ENCODE measurements at regions not wholly inside any gene's neighbourhood (a gene's known extent, or its start where the extent isn't known, plus 50 kb on each side); places are given as distances from the start of the nearest gene placed in this dataset.

DNA sequence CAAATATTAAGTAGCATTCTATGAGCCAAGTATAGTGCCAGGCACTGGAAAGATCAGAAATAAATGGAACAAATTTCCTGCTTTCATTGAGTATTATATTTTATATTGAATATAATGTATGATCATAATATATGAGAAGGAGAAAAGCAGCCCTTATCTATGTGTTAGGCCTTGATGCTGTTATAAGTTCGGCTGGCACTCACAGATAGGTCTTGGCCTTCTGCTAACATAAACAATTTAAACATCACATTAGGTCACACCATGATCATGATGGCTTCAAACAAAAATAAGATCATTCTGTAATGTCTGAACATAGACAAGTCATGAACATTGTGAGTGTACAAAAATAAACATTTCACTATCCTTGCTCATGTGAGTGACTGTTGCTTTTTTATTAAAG, 584.0 kb upstream of the ZNF385D start:
- no peak overlapping the region for H2AFZ ChIP-seq (ENCODE audit: low read depth, low read length)
- 0% methylated on average over 1 of the region's 1 CpG for WGBS (ENCODE audit: insufficient coverage, low coverage, missing lambda C conversion rate)
- ChIA-PET CTCF (ENCODE audit: low intra/inter-chr PET ratio) (no interaction called here), POLR2A (no interaction called here)
- intact Hi-C loops (cut with micrococcal nuclease) (no loop called here), in situ Hi-C loops (cut with MboI) (no loop called here)
- no peak for ATAC-seq
- no peaks in the 10 kb centered on the region for H3K36me3 ChIP-seq (ENCODE audit: control insufficient read depth, insufficient read depth, low read length)
- FAIRE-seq = no peak
- no peaks in the 10 kb centered on the region for H3K4me1 ChIP-seq (replicated peaks in 1 of 2; ENCODE audit: control insufficient read depth in 2 of 2, insufficient read depth in 2 of 2, low read length in 2 of 2)
- H3K9ac ChIP-seq (ENCODE audit: insufficient read depth in 1 of 2, low read depth in 2 of 2, low read length in 2 of 2) = no peak overlapping the region
- no peak overlapping the region for H3K4me3 ChIP-seq
- no peaks in the 10 kb centered on the region for H3K27me3 ChIP-seq (ENCODE audit: control insufficient read depth in 2 of 2, insufficient read depth in 2 of 2, low read length in 2 of 2)
- no peak overlapping the region for H3K4me2 ChIP-seq (ENCODE audit: insufficient read depth, low read length)
- no TSS peak for BruUV-seq (replicated peaks)
- no peak for DNase-seq (ENCODE audit: extremely low read depth in 1 of 4, low spot score in 3 of 4)
- no peaks in the 10 kb centered on the region for H4K20me1 ChIP-seq (replicated peaks; ENCODE audit: control insufficient read depth, insufficient read depth, low read length)
- no peaks in the 10 kb centered on the region for H3K79me2 ChIP-seq (ENCODE audit: control insufficient read depth, insufficient read depth, low read length)
- no peaks in the 10 kb centered on the region for H3K9me3 ChIP-seq (replicated peaks; ENCODE audit: control insufficient read depth, insufficient read depth, low read depth, low read length)
- no peaks in the 10 kb centered on the region for H3K9me1 ChIP-seq (ENCODE audit: control insufficient read depth, insufficient read depth, low read length)
- no peak overlapping the region for H3K27ac ChIP-seq (ENCODE audit: extremely low read depth, low read depth, low read length)
- no peak for TF ChIP-seq RB1 (IDR thresholded peaks at IDR 0.05; ENCODE audit: low read depth)
- TF ChIP-seq SREBF2 (CRISPR knock-in tag; IDR thresholded peaks at IDR 0.05) = no peak
- no peak for TF ChIP-seq FOXM1 (IDR thresholded peaks at IDR 0.05; ENCODE audit: low read depth)
- TF ChIP-seq FOXM1 (CRISPR knock-in tag; IDR thresholded peaks at IDR 0.05; ENCODE audit: low read depth) = no peak

- intact Hi-C loops (cut with micrococcal nuclease) = no loop called here
- no peak overlapping the region for H3K4me3 ChIP-seq
- ChIA-PET POLR2A (no interaction called here), CTCF (ENCODE audit: low intra/inter-chr PET ratio) (no interaction called here)
- no peak overlapping the region for H3K4me2 ChIP-seq (ENCODE audit: insufficient read depth, low read length)
- no peak overlapping the region for H3K27ac ChIP-seq (ENCODE audit: extremely low read depth, low read depth, low read length)
- no peak overlapping the region for H2AFZ ChIP-seq (ENCODE audit: low read depth, low read length)
- H3K9me1 ChIP-seq (ENCODE audit: control insufficient read depth, insufficient read depth, low read length) = no peaks in the 10 kb centered on the region
- no peaks in the 10 kb centered on the region for H3K36me3 ChIP-seq (ENCODE audit: control insufficient read depth, insufficient read depth, low read length)
- BruUV-seq (replicated peaks) = no TSS peak
- no peaks in the 10 kb centered on the region for H3K4me1 ChIP-seq (replicated peaks in 1 of 2; ENCODE audit: control insufficient read depth in 2 of 2, insufficient read depth in 2 of 2, low read length in 2 of 2)
- H3K9me3 ChIP-seq (replicated peaks; ENCODE audit: control insufficient read depth, insufficient read depth, low read depth, low read length) = no peaks in the 10 kb centered on the region
- no peak for FAIRE-seq
- WGBS (ENCODE audit: insufficient coverage, low coverage, missing lambda C conversion rate) = 1% methylated on average over 3 of the region's 3 CpGs
- in situ Hi-C loops (cut with MboI) = no loop called here
- no peak for ATAC-seq
- no peaks in the 10 kb centered on the region for H3K79me2 ChIP-seq (ENCODE audit: control insufficient read depth, insufficient read depth, low read length)
- DNase-seq (ENCODE audit: extremely low read depth in 1 of 4, low spot score in 3 of 4) = no peak
- no peaks in the 10 kb centered on the region for H4K20me1 ChIP-seq (replicated peaks; ENCODE audit: control insufficient read depth, insufficient read depth, low read length)
- H3K27me3 ChIP-seq (ENCODE audit: control insufficient read depth in 2 of 2, insufficient read depth in 2 of 2, low read length in 2 of 2) = no peaks in the 10 kb centered on the region
- no peak overlapping the region for H3K9ac ChIP-seq (ENCODE audit: insufficient read depth in 1 of 2, low read depth in 2 of 2, low read length in 2 of 2)
- no peak for TF ChIP-seq ZNF407 (IDR thresholded peaks at IDR 0.05; ENCODE audit: low read depth)
- no peak for TF ChIP-seq NFE2L1 (tag; IDR thresholded peaks at IDR 0.05; ENCODE audit: borderline replicate concordance, low read depth)
These were observed 598.3 kb upstream of the ZNF385D start for GRCh38 chr3:22349215-22349851.
